T47D (cell line): ENCODE measurements at regions not wholly inside any gene's neighbourhood (a gene's known extent, or its start where the extent isn't known, plus 50 kb on each side); places are given as distances from the start of the nearest gene placed in this dataset.
"Not testable (repeated sequence)": the region's sequence is repeated elsewhere in the genome, so short reads cannot be mapped to it uniquely, and the experiment has no call there.

Experiments
- DNase-seq, 2 experiments: peaks; one replicate each; pipeline versions ENCODE4 v3.0.0 to v3.0.0-alpha.2; 2011 to 2012; ENCODE audit warnings: low read depth in 1 of 2, low spot score in 1 of 2
- JUND ChIP-seq: IDR thresholded peaks from 2 replicates; pipeline ENCODE4 v1.6.1; 2012; ENCODE audit warnings: low read depth
- in situ Hi-C: cut with HindIII; loops from 2 replicates; pipeline ENCODE4 v1.10.0; 2016; ENCODE audit warnings: low sequenced_read_pairs, low pct_unique_long_range_greater_than_20kb

DNA sequence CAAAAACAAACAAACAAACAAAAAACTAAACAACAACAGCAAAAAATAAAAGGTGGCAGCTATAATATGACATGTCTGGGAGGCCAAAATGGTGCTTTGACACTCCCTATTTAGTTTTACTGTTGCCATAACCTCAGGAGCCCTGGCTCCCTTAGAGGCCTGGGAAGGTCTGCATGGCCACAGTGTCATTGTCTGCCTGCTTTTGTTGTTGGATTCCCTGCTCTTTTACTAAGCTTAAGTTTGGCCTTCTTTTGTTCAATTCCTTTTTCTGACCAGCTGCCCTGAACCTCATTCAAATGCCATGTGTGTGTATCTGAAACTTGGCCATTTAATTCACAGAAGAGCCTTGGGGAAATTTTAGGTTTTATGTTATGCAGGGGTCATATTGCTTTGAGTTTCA is 458.2 kb downstream of the TMEM232 start:
- DNase-seq, result no peak
- TF ChIP-seq JUND, result no peak
- in situ Hi-C loops, result no loop called here

DNA sequence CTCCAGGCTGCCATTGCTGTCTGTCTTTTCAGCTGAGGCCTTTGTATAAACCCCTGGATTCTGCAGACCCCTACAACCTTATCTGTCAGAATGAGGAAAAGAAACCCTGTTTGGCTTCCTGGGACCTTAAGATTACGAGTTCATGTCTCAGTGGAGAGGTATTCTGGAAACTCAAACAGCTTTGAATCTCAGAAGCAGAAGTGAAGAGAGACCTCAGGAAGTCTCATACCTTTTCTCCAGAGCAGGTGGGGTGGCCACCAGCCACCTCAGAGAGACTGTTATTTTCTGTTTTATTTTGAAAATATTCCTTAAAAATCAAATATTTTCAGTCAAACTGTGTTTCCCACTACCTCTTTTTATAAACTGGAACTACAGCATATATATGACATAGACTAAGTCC is 457.5 kb downstream of the TMEM232 start:
- TF ChIP-seq JUND, result no peak
- no peak for DNase-seq
- in situ Hi-C loops, result no loop called here

DNA sequence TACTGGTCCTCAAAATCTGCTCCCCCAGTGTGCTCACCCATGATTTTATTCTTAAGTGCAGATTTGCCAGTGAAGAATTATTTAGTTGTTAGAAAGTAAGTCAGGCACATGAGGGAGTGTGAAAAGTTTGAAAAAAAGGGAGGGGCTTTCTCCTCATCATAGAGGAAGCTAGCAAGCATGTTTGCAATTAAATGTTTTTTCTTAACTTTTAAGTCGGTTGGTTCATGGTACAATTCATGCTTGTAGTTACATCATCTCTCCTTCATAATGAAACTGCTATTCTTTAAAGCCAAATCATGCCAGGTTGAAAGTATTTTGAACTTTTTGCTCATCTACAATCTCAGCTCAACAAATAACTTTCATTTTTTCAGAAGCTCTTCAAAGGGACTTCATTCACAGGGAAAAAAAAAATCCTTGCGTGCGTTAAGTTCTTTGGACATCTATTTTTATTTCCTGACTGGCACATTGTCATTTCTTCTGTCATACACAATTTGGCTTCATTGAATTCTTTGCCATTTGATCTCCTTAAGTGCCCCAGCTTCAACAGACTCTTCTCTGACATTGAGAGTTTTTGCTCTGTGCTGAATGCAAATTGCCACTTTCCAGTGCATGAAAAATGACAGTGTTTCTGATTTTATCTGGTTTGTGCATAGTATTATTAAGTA is 456.9 kb downstream of the TMEM232 start:
- no peak for TF ChIP-seq JUND
- in situ Hi-C loops, result no loop called here
- DNase-seq, result no peak

DNA sequence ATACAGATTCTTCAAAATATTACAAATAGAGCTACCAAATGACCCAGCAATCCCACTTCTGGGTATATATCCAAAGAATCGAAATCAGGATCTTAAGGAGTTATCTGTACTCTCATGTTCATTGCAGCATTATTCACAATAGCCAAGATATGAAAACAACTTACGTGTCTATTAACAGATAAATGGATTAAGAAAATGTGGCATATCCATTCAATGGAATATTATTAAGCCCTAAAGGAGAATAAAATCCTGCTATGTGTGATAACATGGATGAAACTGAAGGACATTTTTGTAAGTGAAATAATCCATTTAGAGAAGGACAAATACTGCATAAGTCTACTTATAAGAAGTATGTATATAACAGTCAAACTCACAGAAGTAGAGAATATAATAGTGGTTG is 450.6 kb downstream of the TMEM232 start:
- in situ Hi-C loops, result no loop called here
- DNase-seq, result no peak
- no peak for TF ChIP-seq JUND

DNA sequence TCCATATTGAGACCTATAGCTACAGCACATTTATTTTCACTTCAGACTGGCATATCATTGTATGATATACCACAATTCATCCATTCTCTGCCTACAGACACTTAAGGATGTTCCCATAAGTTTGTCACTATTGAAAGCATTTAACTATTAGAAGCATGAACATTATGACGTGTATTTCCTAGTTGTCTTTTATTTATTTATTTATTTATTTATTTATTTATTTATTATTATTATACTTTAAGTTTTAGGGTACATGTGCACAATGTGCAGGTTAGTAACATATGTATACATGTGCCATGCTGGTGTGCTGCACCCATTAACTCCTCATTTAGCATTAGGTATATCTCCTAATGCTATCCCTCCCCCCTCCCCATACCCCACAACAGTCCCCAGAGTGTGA is 448.0 kb downstream of the TMEM232 start:
- in situ Hi-C loops, DNase-seq: not testable (repeated sequence)

DNA sequence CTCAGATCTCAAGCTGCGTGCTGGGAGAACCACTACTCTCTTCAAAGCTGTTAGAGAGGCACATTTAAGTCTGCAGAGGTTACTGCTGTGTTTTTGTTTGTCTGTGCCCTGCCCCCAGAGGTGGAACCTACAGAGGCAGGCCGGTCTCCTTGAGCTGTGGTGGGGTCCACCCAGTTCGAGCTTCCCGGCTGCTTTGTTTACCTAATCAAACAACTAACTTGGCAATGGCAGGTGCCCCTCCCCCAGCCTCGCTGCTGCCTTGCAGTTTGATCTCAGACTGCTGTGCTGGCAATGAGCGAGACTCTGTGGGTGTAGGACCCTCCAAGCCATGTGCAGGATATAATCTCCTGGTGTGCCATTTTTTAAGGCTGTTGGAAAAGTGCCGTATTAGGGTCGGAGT is 442.4 kb downstream of the TMEM232 start:
- in situ Hi-C loops, DNase-seq: not testable (repeated sequence)

DNA sequence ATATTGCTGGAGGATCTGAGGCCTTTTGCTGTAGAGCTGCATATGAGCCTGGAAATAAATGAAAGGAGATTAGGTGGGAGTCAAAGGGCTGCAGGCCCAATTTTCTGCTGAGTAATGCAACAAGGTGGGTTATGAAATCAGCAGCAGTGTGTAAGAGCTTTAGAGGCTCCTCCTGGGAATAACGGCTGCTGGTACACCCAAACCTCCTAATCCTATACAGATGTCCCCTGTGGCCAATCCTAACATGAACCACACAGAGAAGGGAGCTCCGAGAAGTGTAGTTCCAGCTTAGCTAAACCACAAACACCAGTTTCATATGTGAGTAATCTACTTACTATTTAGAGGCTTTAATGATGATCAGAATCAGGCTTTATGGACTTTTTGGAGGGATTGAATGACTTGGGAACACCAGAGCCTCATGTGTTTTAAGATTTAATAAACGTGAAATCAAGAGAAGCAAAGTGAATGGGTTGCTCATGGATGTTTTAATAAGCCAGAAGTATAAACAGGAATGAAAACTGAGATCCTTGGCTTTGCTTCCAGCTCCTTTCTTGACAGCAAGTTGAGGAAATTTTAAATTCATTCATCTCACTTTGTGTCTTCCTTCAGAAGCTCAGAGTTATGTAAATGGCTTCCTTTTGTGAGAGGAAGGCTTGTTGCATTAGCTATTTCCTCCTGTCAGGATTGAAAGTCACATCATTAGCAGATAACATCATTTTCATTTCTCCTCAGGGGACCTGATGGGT is 437.5 kb downstream of the TMEM232 start:
- TF ChIP-seq JUND, result no peak
- in situ Hi-C loops, result no loop called here
- no peak for DNase-seq

DNA sequence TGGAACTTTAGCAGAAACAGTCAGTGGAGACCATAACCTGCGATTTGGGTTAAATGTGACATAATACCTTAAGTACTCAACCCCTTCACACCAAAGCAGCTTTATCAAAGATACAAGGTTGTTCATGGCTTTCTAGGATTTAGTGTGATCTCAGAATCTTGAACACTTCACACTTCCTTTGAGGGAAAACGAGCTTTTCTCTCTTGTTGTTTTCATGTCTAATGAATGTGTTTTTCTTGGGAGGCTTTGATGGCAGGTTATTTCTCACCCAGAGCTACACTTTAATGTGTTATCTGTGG is 437.0 kb downstream of the TMEM232 start:
- no peak for DNase-seq
- no peak for TF ChIP-seq JUND
- in situ Hi-C loops, result no loop called here

DNA sequence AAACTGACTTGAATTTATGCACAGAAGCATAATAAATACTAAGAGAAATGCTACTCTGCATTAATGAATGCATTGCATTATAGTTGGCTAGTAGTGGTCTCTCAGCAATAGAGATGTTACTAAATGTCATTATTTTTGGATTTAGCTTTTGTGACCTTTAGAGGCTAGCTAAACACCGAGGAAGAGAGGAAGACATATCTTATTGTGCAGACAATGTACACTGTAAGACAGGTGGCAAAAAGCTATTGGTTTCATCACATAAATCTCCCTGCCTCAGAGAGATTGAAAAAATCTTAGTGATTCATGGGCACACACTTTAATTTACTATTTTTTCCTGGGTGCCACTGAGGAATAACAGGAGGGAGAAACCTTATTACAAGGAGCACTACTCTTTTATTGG is 435.9 kb downstream of the TMEM232 start:
- no peak for TF ChIP-seq JUND
- DNase-seq, result no peak
- in situ Hi-C loops, result no loop called here

DNA sequence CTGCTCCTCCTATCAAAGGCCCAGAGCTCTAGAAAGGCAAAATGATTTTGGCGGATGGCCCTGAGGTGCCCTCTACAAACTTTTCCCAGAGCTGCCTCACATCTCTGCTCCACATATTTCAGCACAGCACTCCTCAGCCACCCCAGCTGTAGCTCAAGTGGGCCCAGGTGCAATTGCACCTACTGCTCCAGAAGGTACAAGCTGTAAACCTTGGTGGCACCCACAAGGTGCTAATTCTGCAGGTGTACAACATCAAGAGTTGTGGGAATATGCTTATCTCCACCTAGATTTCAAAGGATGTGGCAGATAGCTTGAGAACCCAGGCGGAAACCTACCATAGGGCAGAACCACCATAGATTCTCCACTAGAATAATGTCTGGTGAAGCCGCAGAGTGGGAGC is 432.2 kb downstream of the TMEM232 start:
- in situ Hi-C loops, result no loop called here
- no peak for DNase-seq
- TF ChIP-seq JUND, result no peak

DNA sequence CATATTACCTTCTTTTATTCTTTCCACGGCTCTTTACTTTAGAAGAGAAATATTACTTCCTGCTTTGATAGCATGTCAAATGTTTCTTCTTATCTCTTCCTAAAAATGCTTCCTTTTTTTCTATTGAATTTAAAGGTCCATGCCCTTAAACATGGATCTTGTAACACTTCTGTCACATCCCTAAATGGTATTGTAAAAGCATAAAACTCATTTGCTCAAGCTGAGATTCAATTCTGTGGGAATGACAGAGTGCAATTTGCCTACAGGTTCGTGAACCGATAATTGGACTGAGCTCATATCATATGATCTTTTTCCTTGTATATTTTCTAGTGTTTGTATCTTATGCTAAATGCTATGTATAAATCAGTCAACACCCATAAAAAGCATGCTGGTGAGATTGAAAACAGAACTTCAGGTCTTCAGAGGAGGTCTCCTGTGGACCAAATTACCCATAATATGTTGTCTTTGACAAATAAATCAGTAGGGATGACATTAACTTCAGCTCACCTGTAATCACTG is 429.3 kb downstream of the TMEM232 start:
- in situ Hi-C loops, result no loop called here

DNA sequence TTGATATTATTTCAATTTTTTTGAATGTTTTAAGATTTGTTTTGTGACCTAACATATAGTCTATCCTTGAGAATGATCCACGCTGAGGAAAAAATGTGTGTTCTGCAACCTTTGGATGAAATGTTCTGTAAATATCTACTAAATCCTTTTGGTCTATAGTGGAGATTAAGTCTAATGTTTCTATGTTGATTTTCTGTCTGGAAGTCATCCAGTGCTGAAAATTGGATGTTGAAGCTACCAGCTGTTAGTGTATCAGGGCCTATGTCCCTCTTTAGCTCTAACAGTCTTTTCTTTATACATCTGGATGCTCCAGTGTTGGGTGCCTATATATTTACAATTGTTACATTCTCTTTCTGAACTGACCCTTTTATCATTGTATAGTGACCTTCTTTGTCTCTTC is 422.3 kb downstream of the TMEM232 start:
- no peak for DNase-seq
- in situ Hi-C loops, result no loop called here
- TF ChIP-seq JUND, result no peak

More for the DNA sequence above, 429.3 kb downstream of the TMEM232 start:
- no peak for DNase-seq
- TF ChIP-seq JUND, result no peak

DNA sequence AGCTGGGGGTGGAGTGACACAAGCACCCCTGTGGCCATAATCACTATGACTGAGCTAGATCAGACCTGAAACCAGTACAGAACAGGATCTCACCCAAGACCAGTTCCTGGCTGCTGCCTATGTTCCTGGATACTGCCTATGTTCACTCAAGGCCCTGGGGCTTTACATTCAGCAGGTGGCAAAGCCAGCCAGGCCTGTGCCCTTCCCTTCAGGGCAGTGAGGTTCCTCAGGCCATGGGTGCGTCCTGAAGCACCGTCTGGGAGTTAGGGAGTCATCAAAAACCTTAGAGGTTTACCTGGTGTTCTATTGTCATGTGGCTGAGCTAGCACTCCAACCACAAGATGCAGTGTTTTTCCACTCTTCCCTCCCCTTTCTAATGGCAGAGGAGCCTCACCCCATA is 419.8 kb downstream of the TMEM232 start:
- in situ Hi-C loops, result no loop called here
- no peak for TF ChIP-seq JUND
- no peak for DNase-seq

DNA sequence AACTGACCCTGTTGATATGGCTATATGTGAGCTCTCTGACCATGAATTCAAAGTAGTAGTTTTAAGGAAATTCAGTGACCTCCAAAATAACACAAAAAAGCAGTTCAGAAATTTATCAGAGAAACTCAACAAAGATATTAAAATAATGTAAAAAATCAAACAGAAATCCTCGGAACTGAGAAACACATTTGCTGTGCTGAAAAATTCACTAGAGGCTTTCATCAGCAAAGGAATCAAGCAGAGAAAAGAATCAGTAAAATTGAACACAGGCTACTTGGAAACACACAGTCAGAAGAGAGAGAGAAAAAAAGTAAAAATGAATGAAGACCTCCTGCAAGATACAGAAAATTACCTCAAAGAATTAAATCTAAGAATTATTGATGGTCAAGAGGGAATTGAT is 417.2 kb downstream of the TMEM232 start:
- in situ Hi-C loops, result no loop called here
- no peak for TF ChIP-seq JUND
- no peak for DNase-seq

DNA sequence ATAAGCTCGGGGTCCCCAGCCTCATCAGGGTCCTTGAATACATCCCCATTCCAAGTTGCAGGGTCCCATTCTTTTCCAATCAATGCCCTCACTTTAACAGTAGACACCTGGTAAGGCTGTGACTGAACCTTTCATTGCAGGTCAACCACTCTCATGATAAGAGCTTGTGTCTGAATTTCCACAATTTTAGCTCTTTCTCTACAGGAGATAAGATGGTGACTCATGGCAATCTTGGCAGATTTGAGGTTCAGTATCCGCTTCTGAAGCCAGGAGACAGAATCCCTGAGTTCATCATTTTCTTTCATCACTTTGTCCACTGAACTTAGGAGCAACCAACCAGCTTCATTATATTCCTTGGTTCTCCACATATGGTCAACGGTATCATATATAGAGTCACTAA is 409.9 kb downstream of the TMEM232 start:
- in situ Hi-C loops, DNase-seq: not testable (repeated sequence)
